ENCODE measurements at regions not wholly inside any gene's neighbourhood (a gene's known extent, or its start where the extent isn't known, plus 50 kb on each side); places are given as distances from the start of the nearest gene placed in this dataset.
"Not testable (repeated sequence)": the region's sequence is repeated elsewhere in the genome, so short reads cannot be mapped to it uniquely, and the experiment has no call there.

GRCh38 chr21:20221981-20222380, 776.2 kb upstream of the NCAM2 start:
- TF ChIP-seq, protein P1, sequence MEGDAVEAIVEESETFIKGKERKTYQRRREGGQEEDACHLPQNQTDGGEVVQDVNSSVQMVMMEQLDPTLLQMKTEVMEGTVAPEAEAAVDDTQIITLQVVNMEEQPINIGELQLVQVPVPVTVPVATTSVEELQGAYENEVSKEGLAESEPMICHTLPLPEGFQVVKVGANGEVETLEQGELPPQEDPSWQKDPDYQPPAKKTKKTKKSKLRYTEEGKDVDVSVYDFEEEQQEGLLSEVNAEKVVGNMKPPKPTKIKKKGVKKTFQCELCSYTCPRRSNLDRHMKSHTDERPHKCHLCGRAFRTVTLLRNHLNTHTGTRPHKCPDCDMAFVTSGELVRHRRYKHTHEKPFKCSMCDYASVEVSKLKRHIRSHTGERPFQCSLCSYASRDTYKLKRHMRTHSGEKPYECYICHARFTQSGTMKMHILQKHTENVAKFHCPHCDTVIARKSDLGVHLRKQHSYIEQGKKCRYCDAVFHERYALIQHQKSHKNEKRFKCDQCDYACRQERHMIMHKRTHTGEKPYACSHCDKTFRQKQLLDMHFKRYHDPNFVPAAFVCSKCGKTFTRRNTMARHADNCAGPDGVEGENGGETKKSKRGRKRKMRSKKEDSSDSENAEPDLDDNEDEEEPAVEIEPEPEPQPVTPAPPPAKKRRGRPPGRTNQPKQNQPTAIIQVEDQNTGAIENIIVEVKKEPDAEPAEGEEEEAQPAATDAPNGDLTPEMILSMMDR (IDR thresholded peaks at IDR 0.05 in 4 of 5, conservative IDR thresholded peaks at IDR 0.05 in 1 of 5), result not testable (repeated sequence)
- not testable (repeated sequence) for TF ChIP-seq POLR2A (IDR thresholded peaks at IDR 0.05)

Measured in gastrocnemius medialis (tissue), 4 donors.